ENCODE measurements at regions not wholly inside any gene's neighbourhood (a gene's known extent, or its start where the extent isn't known, plus 50 kb on each side); places are given as distances from the start of the nearest gene placed in this dataset.

DNA sequence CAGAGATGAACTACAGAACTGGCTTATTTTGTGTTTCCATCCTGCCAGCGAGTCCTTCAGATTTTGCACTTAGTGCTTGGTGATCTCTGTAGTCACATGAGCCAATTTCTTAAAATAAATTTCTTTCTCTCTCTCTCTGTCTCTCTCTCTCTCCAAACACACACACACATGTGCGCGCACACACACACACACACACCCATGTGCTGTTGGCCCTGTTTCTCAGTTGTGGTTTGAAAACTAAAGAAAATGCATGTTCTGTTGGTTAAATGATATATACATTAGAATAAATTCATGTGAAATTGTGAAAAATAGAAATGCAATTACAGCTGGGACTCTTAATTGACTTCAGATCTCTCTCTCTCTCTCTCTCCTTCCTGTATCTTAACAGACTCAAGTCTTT, 399.3 kb downstream of the FAT4 start:
- no peaks in the 10 kb centered on the region for H3K36me3 Mint-ChIP-seq
- H3K27me3 Mint-ChIP-seq, result no peaks in the 10 kb centered on the region
- peaks cover 2 to 9% (median 4%) of the 10 kb centered on the region in 7 donors for H3K9me3 Mint-ChIP-seq
- DNase-seq (no peak), ATAC-seq (ENCODE audit: low read depth in 2 of 2) (no peak)
- no peaks in the 10 kb centered on the region for H3K4me1 Mint-ChIP-seq
- no peak overlapping the region for H3K4me3 Mint-ChIP-seq
- H3K27ac Mint-ChIP-seq, result no peak overlapping the region

DNA sequence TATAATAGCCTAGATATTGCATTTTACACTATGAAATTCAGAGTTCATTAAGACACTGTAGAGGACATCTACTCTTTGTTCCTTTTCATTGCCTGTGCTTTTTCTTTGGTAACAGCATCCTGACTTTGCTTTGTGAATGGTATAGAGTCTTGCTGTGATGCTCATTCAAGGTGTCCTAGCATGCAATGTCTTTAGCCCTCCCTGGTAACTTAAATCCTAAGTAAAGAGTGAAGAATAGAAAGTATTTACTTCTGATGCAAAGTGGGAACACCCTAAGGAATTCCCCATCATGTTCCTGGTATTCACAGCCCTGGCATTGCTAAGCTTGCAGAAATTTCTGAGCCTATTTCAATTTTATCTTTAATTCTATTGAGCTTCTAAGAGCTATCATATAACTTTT, 400.1 kb downstream of the FAT4 start:
- ATAC-seq (ENCODE audit: low read depth in 2 of 2) (no peak), DNase-seq (no peak)
- Mint-ChIP-seq H3K4me1 (no peaks in the 10 kb centered on the region), H3K9me3 (peaks cover 2 to 9% (median 4%) of the 10 kb centered on the region in 7 donors), H3K36me3 (no peaks in the 10 kb centered on the region), H3K27ac (no peak overlapping the region), H3K27me3 (no peaks in the 10 kb centered on the region), H3K4me3 (no peak overlapping the region)

DNA sequence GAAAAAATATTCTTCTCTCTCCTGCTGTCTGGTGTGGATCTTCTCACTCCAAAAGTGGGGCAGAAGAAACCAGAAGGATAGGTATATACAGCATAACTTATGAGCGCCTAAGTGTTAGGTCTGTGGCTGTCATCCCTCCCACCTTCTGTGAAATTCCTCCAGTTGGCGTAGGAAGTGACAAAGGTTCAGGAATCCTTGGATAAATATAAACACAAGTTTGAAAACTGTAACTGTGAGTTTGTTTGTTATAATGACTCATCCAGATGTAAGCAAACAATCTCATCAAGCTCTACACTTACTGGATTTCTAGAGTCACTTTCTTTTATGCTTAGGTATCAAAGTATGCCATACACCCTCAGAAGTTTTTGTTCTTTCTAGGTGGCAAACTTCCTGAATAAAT, 405.2 kb downstream of the FAT4 start:
- Mint-ChIP-seq H3K27me3 (no peaks in the 10 kb centered on the region), H3K4me3 (no peak overlapping the region), H3K36me3 (no peaks in the 10 kb centered on the region), H3K4me1 (no peaks in the 10 kb centered on the region), H3K9me3 (peaks cover 0 to 12% (median 4%) of the 10 kb centered on the region in 7 donors), H3K27ac (no peak overlapping the region)
- DNase-seq (no peak), ATAC-seq (ENCODE audit: low read depth in 2 of 2) (no peak)

- Mint-ChIP-seq H3K4me1 (no peaks in the 10 kb centered on the region), H3K36me3 (no peaks in the 10 kb centered on the region), H3K9me3 (peaks cover 0 to 11% (median 4%) of the 10 kb centered on the region in 7 donors), H3K27me3 (no peaks in the 10 kb centered on the region), H3K4me3 (no peak overlapping the region), H3K27ac (no peak overlapping the region)
- no peak for DNase-seq
- no peak for ATAC-seq (ENCODE audit: low read depth in 2 of 2)
Measured at GRCh38 chr4:125722009-125722408, 407.3 kb downstream of the FAT4 start.

GRCh38 chr4:125725957-125726525, 411.3 kb downstream of the FAT4 start:
- peaks cover 0 to 7% (median 0%) of the 10 kb centered on the region in 7 donors for H3K9me3 Mint-ChIP-seq
- H3K27ac Mint-ChIP-seq, result no peak overlapping the region
- ATAC-seq (ENCODE audit: low read depth in 2 of 2) (no peak), DNase-seq (no peak)
- no peaks in the 10 kb centered on the region for H3K27me3 Mint-ChIP-seq
- no peaks in the 10 kb centered on the region for H3K4me1 Mint-ChIP-seq
- no peaks in the 10 kb centered on the region for H3K36me3 Mint-ChIP-seq
- H3K4me3 Mint-ChIP-seq, result no peak overlapping the region

DNA sequence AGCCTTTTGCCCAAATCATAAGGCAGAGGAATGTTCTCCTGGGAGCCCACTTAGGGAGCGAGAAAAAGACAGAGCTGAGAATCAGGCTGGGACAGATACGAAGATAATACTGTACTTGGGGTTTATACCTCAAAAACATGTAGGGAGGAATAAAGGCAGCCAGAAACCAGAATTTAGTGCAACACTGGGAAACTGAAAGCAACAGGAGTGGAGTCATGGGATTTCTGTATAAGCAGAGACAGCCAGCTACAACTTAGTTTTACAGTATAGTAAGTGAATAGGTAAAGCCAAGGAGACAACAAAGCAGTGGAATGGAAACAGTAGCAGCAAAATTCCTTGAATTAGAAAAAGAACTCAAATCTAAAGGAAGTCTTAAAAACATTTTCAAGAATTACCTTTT, 413.2 kb downstream of the FAT4 start:
- Mint-ChIP-seq H3K27ac (no peak overlapping the region), H3K36me3 (no peaks in the 10 kb centered on the region), H3K4me1 (no peaks in the 10 kb centered on the region), H3K4me3 (no peak overlapping the region), H3K27me3 (no peaks in the 10 kb centered on the region), H3K9me3 (peaks cover 0 to 7% (median 1%) of the 10 kb centered on the region in 7 donors)
- DNase-seq (no peak), ATAC-seq (ENCODE audit: low read depth in 2 of 2) (no peak)

DNA sequence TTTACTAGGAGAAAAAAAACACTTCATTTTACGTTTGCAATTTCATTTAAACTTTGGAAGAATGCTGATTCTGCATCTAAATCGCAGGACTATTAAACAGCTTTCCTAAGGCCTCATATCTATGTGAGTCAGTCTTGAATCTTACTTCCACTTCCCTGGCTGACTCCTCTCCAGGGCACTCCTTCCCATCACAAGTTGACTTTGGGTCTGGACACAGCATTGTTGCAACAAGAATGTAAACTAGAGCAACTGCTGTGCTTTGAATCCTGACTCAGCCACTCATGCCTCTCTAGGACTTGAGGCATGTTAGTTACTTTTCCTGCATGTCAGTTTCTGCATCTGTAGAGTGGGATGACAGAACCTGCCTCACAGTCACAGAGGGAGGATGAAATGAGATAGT, 413.8 kb downstream of the FAT4 start:
- Mint-ChIP-seq H3K9me3 (peaks cover 0 to 7% (median 4%) of the 10 kb centered on the region in 7 donors), H3K4me1 (no peaks in the 10 kb centered on the region), H3K36me3 (no peaks in the 10 kb centered on the region), H3K27ac (no peak overlapping the region), H3K27me3 (no peaks in the 10 kb centered on the region), H3K4me3 (no peak overlapping the region)
- DNase-seq (no peak), ATAC-seq (ENCODE audit: low read depth in 2 of 2) (no peak)

DNA sequence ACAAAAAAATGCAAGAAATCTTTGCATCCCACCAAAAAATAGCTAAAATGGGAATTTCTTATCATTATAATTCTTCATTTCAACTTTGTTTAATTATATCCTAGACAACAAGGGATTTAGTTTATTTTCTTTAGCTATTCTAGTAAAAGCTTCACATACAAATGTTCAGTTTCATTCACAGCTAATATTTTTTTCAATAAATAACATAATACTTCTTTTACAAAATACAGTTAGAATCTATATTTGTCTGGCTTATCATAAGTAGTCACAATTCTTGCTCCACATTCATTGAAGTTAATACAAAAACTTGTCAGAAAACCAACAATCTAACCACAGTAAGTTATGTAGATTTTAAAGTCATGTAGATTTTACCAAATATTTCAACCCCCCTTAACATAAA, 414.4 kb downstream of the FAT4 start:
- Mint-ChIP-seq H3K4me1 (no peaks in the 10 kb centered on the region), H3K9me3 (peaks cover 0 to 7% (median 2%) of the 10 kb centered on the region in 7 donors), H3K36me3 (no peaks in the 10 kb centered on the region), H3K27ac (no peak overlapping the region), H3K27me3 (no peaks in the 10 kb centered on the region), H3K4me3 (no peak overlapping the region)
- ATAC-seq (ENCODE audit: low read depth in 2 of 2) (no peak), DNase-seq (no peak)

DNA sequence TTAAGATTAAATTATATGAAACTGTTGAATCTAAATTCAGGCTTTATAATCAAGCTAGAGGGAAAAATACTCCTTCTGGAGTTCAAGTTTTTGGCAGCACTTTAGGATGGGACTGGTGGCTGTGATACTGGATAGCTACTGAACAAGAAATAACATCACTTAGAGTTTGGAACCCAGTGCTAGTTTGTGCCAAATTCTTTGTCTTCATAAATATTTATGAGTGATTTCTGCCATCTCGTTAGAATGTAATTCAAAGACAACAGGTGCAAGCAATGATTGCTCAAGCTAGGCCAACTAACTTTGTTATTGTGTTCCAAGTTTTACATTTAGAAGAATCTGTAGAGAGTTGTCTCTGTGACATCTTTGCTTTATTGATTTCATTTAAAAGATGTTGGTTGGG, 417.9 kb downstream of the FAT4 start:
- ATAC-seq (ENCODE audit: low read depth in 2 of 2) (no peak), DNase-seq (no peak)
- H3K36me3 Mint-ChIP-seq, result no peaks in the 10 kb centered on the region

GRCh38 chr4:125734504-125734903, 419.7 kb downstream of the FAT4 start:
- Mint-ChIP-seq H3K27ac (no peak overlapping the region), H3K9me3 (peaks cover 0 to 17% (median 5%) of the 10 kb centered on the region in 7 donors), H3K4me1 (no peaks in the 10 kb centered on the region), H3K27me3 (no peaks in the 10 kb centered on the region), H3K36me3 (no peaks in the 10 kb centered on the region), H3K4me3 (no peak overlapping the region)
- ATAC-seq (ENCODE audit: low read depth in 2 of 2) (no peak), DNase-seq (no peak)

More for the DNA sequence above, 417.9 kb downstream of the FAT4 start:
- Mint-ChIP-seq H3K4me1 (no peaks in the 10 kb centered on the region), H3K27me3 (no peaks in the 10 kb centered on the region), H3K27ac (no peak overlapping the region), H3K9me3 (peaks cover 0 to 13% (median 2%) of the 10 kb centered on the region in 7 donors), H3K4me3 (no peak overlapping the region)

GRCh38 chr4:125735102-125735501, 420.3 kb downstream of the FAT4 start:
- no peaks in the 10 kb centered on the region for H3K27me3 Mint-ChIP-seq
- peaks cover 0 to 17% (median 5%) of the 10 kb centered on the region in 7 donors for H3K9me3 Mint-ChIP-seq
- ATAC-seq (ENCODE audit: low read depth in 2 of 2), result no peak
- H3K36me3 Mint-ChIP-seq, result no peaks in the 10 kb centered on the region
- H3K4me1 Mint-ChIP-seq, result no peaks in the 10 kb centered on the region
- H3K27ac Mint-ChIP-seq, result no peak overlapping the region
- DNase-seq, result no peak
- no peak overlapping the region for H3K4me3 Mint-ChIP-seq

DNA sequence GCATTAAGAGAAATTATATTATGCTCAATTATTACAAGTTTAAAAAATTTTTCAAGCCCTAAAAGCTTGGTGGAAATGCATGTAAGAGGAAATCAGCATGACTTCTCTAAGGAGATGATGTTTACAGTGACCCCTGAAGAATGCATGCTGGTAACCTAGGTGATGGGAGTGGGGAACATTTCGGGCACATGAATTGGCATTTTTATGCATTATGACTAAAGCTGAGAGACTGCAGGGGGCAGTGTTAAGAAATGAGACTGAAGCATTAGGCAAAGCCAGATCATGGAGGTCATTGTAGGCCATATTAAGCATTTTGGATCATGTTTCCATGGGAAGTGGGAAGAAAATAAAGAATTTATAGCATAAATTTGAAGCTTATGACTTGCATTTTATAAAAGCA, 421.3 kb downstream of the FAT4 start:
- DNase-seq (no peak), ATAC-seq (ENCODE audit: low read depth in 2 of 2) (no peak)
- Mint-ChIP-seq H3K27me3 (no peaks in the 10 kb centered on the region), H3K36me3 (no peaks in the 10 kb centered on the region), H3K4me1 (no peaks in the 10 kb centered on the region), H3K9me3 (peaks cover 0 to 17% (median 5%) of the 10 kb centered on the region in 7 donors), H3K27ac (no peak overlapping the region), H3K4me3 (no peak overlapping the region)

GRCh38 chr4:125739760-125740159, 425.0 kb downstream of the FAT4 start:
- H3K4me1 Mint-ChIP-seq, result no peaks in the 10 kb centered on the region
- DNase-seq (no peak), ATAC-seq (ENCODE audit: low read depth in 2 of 2) (no peak)
- H3K27me3 Mint-ChIP-seq, result no peaks in the 10 kb centered on the region
- peak overlapping the region in 1 of 6 donors; percentile 15 for H3K27ac Mint-ChIP-seq
- no peaks in the 10 kb centered on the region for H3K36me3 Mint-ChIP-seq
- H3K9me3 Mint-ChIP-seq, result peaks cover 0 to 10% (median 4%) of the 10 kb centered on the region in 7 donors
- no peak overlapping the region for H3K4me3 Mint-ChIP-seq

DNA sequence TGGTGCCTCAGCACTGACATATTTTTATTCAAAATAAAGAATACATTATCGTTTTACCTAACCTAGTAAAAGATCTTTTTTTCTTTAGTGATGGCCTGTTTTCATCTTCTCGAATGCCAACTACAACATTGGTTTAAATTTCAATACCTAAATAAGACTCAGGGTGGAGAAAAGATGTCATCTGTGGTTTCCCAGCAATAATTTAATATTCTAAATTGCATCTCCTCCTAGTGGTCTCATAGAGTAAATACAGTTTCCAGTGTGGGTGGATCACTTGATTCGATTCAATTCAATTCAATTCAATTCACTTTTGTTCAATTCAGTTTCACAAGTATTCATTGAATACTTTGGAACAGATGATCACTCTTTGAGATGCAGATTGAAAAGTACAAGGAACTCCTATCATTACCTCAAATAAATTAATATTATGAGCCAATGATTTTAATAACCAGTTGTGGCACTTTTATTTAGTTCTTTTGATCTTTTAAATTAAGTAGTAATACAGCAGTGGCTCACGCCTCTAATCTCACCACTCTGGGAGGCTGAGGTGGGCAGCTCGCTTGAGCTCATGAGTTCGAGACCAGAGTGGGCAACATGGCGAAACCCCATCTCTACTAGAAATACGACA, 427.2 kb downstream of the FAT4 start:
- Mint-ChIP-seq H3K36me3 (no peaks in the 10 kb centered on the region), H3K4me1 (no peaks in the 10 kb centered on the region), H3K4me3 (no peak overlapping the region), H3K27ac (peak overlapping the region in 1 of 6 donors; percentile 27), H3K9me3 (peaks cover 0 to 10% (median 3%) of the 10 kb centered on the region in 7 donors), H3K27me3 (no peaks in the 10 kb centered on the region)
- DNase-seq, result no peak
- ATAC-seq (ENCODE audit: low read depth in 2 of 2), result no peak
